ENCODE measurements at regions not wholly inside any gene's neighbourhood (a gene's known extent, or its start where the extent isn't known, plus 50 kb on each side); places are given as distances from the start of the nearest gene placed in this dataset.
A peak's percentile ranks its signal among the peaks of the same experiment; 100 is the strongest.
"Not testable (repeated sequence)": the region's sequence is repeated elsewhere in the genome, so short reads cannot be mapped to it uniquely, and the experiment has no call there.

DNA sequence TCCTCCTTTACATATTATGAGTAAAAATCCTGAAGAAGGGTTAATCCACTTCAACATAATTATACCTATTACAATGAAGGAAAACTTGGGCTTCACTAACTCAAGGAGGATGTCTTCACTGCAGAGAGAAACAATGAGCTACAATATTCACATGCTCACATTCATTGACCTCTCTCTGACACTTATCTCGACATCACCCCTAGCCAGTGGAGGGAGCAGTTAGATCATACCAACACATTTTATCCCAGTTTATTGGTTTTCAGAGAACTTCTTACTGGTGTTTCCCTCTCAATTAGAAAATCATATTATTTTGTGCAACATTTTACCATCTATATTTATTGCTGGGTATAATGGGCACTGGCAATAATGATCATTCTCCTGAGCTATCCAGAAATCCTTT, 646.5 kb downstream of the TENT5A start:
- DNase-seq (ENCODE audit: extremely low spot score, unreplicated experiment), result no peak
- TF ChIP-seq, protein P1, sequence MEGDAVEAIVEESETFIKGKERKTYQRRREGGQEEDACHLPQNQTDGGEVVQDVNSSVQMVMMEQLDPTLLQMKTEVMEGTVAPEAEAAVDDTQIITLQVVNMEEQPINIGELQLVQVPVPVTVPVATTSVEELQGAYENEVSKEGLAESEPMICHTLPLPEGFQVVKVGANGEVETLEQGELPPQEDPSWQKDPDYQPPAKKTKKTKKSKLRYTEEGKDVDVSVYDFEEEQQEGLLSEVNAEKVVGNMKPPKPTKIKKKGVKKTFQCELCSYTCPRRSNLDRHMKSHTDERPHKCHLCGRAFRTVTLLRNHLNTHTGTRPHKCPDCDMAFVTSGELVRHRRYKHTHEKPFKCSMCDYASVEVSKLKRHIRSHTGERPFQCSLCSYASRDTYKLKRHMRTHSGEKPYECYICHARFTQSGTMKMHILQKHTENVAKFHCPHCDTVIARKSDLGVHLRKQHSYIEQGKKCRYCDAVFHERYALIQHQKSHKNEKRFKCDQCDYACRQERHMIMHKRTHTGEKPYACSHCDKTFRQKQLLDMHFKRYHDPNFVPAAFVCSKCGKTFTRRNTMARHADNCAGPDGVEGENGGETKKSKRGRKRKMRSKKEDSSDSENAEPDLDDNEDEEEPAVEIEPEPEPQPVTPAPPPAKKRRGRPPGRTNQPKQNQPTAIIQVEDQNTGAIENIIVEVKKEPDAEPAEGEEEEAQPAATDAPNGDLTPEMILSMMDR (IDR thresholded peaks at IDR 0.05), result peak; percentile 28
- Mint-ChIP-seq H3K27me3 (ENCODE audit: unreplicated experiment) (peaks cover 12% of the 10 kb centered on the region), H3K4me1 (ENCODE audit: unreplicated experiment) (no peaks in the 10 kb centered on the region), H3K36me3 (ENCODE audit: unreplicated experiment) (no peaks in the 10 kb centered on the region), H3K27ac (ENCODE audit: unreplicated experiment) (no peak overlapping the region), H3K4me3 (ENCODE audit: unreplicated experiment) (no peak overlapping the region), H3K9me3 (ENCODE audit: unreplicated experiment) (no peaks in the 10 kb centered on the region)

DNA sequence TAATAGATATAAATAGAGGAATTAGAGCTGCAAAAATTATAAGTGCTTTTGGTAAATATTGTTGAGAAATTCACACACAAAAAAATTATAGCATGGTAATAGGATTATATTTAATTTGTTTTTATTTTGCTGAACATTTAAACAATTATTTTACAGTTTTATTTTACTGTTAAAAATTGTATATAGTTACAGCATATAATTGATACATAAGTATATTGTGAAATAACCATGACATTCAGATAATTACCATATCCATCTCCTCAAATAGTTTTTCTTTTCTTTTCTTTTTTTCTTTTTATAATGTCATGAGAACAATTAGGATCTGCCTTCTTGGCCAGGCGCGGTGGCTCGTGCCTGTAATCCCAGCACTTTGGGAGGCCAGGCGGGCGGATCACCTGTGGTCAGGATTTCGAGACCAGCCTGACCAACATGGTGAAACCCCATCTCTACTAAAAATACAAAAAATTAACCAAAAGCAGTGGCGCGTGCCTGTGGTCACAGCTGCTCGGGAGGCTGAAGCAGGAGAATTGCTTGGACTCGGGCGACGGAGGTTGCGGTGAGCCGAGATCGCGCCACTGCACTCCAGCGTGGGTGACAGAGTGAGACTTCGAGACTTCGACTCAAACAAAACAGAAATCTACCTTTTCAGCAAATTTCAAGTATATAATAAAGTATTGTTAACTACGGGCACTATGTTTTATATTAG, 654.2 kb downstream of the TENT5A start:
- Mint-ChIP-seq H3K27me3 (ENCODE audit: unreplicated experiment) (no peaks in the 10 kb centered on the region), H3K36me3 (ENCODE audit: unreplicated experiment) (no peaks in the 10 kb centered on the region), H3K27ac (ENCODE audit: unreplicated experiment) (no peak overlapping the region), H3K9me3 (ENCODE audit: unreplicated experiment) (no peaks in the 10 kb centered on the region), H3K4me3 (ENCODE audit: unreplicated experiment) (no peak overlapping the region), H3K4me1 (ENCODE audit: unreplicated experiment) (no peaks in the 10 kb centered on the region)
- no peak for DNase-seq (ENCODE audit: extremely low spot score, unreplicated experiment)
- TF ChIP-seq, protein P1 (IDR thresholded peaks at IDR 0.05), result no peak

DNA sequence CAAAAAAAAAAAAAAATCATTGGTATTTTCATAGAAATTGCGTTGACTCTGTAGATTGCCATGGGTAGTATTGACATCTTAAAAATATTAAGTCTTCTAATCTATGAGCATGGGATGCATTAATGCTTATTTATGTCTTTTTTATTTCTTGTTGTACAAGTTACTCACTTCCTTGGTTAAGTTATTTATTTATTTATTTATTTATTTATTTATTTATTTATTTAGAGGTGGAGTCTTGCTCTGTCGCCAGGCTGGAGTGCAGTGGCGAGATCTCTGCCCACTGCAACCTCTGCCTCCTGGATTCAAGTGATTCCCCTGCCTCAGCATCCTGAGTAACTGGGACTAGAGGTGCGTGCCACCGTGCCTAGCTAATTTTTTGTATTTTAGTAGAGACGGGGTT, 656.0 kb downstream of the TENT5A start:
- not testable (repeated sequence) for H3K9me3 Mint-ChIP-seq (ENCODE audit: unreplicated experiment); DNase-seq (ENCODE audit: extremely low spot score, unreplicated experiment); H3K4me1 Mint-ChIP-seq (ENCODE audit: unreplicated experiment); H3K27me3 Mint-ChIP-seq (ENCODE audit: unreplicated experiment); H3K36me3 Mint-ChIP-seq (ENCODE audit: unreplicated experiment); H3K27ac Mint-ChIP-seq (ENCODE audit: unreplicated experiment); H3K4me3 Mint-ChIP-seq (ENCODE audit: unreplicated experiment)

DNA sequence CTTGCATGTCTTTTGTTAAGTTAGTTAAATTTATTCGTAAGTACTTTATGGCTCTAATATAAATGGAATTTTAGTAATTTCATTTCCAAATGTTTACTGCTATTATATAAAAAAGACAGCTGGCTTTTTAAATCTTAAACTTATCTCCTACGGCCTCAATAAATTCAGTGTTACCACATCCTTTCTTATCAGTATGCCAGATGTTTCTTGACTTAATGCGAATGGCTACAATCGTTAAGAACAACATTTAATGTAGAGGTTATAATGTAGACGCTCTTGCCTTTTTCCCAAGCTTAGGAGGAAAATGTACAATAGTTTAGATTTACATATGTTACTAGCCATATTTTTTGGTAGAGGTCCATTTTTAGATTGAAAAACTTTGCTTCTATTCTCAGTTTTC, 659.4 kb downstream of the TENT5A start:
- Mint-ChIP-seq H3K27ac (ENCODE audit: unreplicated experiment) (no peak overlapping the region), H3K4me3 (ENCODE audit: unreplicated experiment) (no peak overlapping the region), H3K9me3 (ENCODE audit: unreplicated experiment) (no peaks in the 10 kb centered on the region), H3K27me3 (ENCODE audit: unreplicated experiment) (peaks cover 2% of the 10 kb centered on the region), H3K4me1 (ENCODE audit: unreplicated experiment) (no peaks in the 10 kb centered on the region), H3K36me3 (ENCODE audit: unreplicated experiment) (no peaks in the 10 kb centered on the region)
- TF ChIP-seq, protein P1 (IDR thresholded peaks at IDR 0.05), result no peak
- no peak for DNase-seq (ENCODE audit: extremely low spot score, unreplicated experiment)

DNA sequence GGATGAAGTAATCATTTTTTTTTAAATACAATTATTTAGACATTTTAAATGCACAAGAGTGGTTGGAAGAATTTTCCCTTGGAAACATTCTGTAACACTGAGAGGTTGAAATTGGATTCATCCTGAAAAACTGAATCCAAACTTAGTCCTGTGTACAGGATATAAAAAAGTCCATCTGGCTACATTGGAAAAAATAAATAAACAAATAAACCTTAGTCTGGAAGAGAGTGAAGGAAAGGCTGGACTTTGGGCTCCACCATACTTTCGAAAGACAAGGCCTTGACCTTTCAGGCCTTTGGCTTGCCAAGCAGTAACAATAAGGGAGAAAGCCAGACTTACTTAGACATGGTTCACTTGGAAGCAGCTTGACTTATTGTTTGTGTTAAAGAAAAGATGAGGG, 664.3 kb downstream of the TENT5A start:
- TF ChIP-seq, protein P1 (IDR thresholded peaks at IDR 0.05), result no peak
- no peak overlapping the region for H3K4me3 Mint-ChIP-seq (ENCODE audit: unreplicated experiment)
- no peaks in the 10 kb centered on the region for H3K4me1 Mint-ChIP-seq (ENCODE audit: unreplicated experiment)
- peaks cover 2% of the 10 kb centered on the region for H3K27me3 Mint-ChIP-seq (ENCODE audit: unreplicated experiment)
- H3K27ac Mint-ChIP-seq (ENCODE audit: unreplicated experiment), result no peak overlapping the region
- H3K36me3 Mint-ChIP-seq (ENCODE audit: unreplicated experiment), result no peaks in the 10 kb centered on the region
- no peak for DNase-seq (ENCODE audit: extremely low spot score, unreplicated experiment)
- H3K9me3 Mint-ChIP-seq (ENCODE audit: unreplicated experiment), result no peaks in the 10 kb centered on the region

Measured in osteocyte (in vitro differentiated cells).